ENCODE measurements at regions not wholly inside any gene's neighbourhood (a gene's known extent, or its start where the extent isn't known, plus 50 kb on each side); places are given as distances from the start of the nearest gene placed in this dataset.
"Not testable (repeated sequence)": the region's sequence is repeated elsewhere in the genome, so short reads cannot be mapped to it uniquely, and the experiment has no call there.

- Mint-ChIP-seq H3K27me3 (ENCODE audit: insufficient read depth) (no peaks in the 10 kb centered on the region), H3K27ac (no peak overlapping the region), H3K9me3 (peaks cover 8% of the 10 kb centered on the region), H3K4me1 (ENCODE audit: low read depth) (peaks cover 6% of the 10 kb centered on the region; the same call in 1 of the 2 replicates), H3K36me3 (ENCODE audit: low read depth) (0 out of 2 replicates have a peak, but pooled peaks cover 3% of the 10 kb centered on the region), H3K4me3 (no peak overlapping the region)
- DNase-seq, result no peak
- TF ChIP-seq, protein P1, sequence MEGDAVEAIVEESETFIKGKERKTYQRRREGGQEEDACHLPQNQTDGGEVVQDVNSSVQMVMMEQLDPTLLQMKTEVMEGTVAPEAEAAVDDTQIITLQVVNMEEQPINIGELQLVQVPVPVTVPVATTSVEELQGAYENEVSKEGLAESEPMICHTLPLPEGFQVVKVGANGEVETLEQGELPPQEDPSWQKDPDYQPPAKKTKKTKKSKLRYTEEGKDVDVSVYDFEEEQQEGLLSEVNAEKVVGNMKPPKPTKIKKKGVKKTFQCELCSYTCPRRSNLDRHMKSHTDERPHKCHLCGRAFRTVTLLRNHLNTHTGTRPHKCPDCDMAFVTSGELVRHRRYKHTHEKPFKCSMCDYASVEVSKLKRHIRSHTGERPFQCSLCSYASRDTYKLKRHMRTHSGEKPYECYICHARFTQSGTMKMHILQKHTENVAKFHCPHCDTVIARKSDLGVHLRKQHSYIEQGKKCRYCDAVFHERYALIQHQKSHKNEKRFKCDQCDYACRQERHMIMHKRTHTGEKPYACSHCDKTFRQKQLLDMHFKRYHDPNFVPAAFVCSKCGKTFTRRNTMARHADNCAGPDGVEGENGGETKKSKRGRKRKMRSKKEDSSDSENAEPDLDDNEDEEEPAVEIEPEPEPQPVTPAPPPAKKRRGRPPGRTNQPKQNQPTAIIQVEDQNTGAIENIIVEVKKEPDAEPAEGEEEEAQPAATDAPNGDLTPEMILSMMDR (IDR thresholded peaks at IDR 0.05), result no peak
Observed at GRCh38 chr4:134720030-134720429, 518.4 kb upstream of the PABPC4L start.

GRCh38 chr4:134708616-134709015 lies 507.0 kb upstream of the PABPC4L start:
- no peak for DNase-seq
- Mint-ChIP-seq H3K9me3 (peaks cover 10% of the 10 kb centered on the region; the same call in 1 of the 2 replicates), H3K27me3 (ENCODE audit: insufficient read depth) (no peaks in the 10 kb centered on the region), H3K4me3 (no peak overlapping the region), H3K27ac (no peak overlapping the region), H3K36me3 (ENCODE audit: low read depth) (no peaks in the 10 kb centered on the region; the same call in none of the 2 replicates), H3K4me1 (ENCODE audit: low read depth) (no peaks in the 10 kb centered on the region)
- TF ChIP-seq, protein P1 (IDR thresholded peaks at IDR 0.05), result no peak

DNA sequence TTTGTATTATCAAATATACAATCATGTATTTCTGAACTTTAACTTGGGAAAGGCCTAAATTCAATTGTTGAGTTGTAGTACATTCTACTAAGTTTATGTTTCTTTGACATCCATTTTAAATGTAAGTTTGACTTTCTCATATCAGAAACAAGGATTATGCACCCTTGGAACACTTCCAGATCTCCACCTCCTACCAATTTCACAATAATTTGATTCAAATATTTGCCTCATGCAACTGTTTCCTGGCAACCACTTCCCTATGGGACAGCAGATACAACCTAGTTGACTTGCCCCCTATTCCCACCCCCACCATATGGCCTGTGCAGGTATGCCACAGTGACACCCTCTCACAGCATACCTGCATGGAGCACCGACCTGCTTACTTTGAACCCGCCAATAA lies 506.4 kb upstream of the PABPC4L start:
- DNase-seq, result no peak
- Mint-ChIP-seq H3K27ac (no peak overlapping the region), H3K4me1 (ENCODE audit: low read depth) (no peaks in the 10 kb centered on the region), H3K27me3 (ENCODE audit: insufficient read depth) (no peaks in the 10 kb centered on the region), H3K4me3 (no peak overlapping the region), H3K36me3 (ENCODE audit: low read depth) (no peaks in the 10 kb centered on the region; the same call in 1 of the 2 replicates), H3K9me3 (peaks cover 7% of the 10 kb centered on the region; the same call in 1 of the 2 replicates)
- TF ChIP-seq, protein P1 (IDR thresholded peaks at IDR 0.05), result no peak

DNA sequence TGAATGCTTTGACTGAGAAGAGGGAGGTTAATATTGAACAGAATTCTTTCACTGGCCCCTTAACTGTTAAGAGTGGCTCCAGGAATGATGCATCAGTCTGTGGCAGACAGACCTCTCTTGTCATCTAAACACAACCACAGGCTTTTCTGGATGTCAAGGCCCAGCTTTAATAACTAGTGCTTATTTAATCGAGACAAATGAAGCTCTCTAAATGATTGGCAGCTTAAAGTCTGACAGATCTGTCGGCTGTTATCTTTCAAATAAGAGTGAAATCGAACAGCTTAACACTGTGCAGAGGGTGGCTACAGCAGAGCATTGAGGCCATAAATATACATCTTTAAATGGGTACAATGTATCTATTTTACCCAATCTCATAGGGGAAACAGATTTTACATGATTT lies 500.8 kb upstream of the PABPC4L start:
- H3K9me3 Mint-ChIP-seq, result peaks cover 16% of the 10 kb centered on the region
- TF ChIP-seq, protein P1 (IDR thresholded peaks at IDR 0.05), result no peak
- DNase-seq, result no peak
- no peaks in the 10 kb centered on the region for H3K27me3 Mint-ChIP-seq (ENCODE audit: insufficient read depth)
- H3K4me1 Mint-ChIP-seq (ENCODE audit: low read depth), result peaks cover under 1% of the 10 kb centered on the region; the same call in 1 of the 2 replicates
- H3K27ac Mint-ChIP-seq, result no peak overlapping the region
- H3K36me3 Mint-ChIP-seq (ENCODE audit: low read depth), result peaks cover 14% of the 10 kb centered on the region
- H3K4me3 Mint-ChIP-seq, result no peak overlapping the region

GRCh38 chr4:134700251-134700650 lies 498.7 kb upstream of the PABPC4L start:
- no peak for DNase-seq
- Mint-ChIP-seq H3K4me1 (ENCODE audit: low read depth) (peaks cover 11% of the 10 kb centered on the region; the same call in 1 of the 2 replicates), H3K36me3 (ENCODE audit: low read depth) (peaks cover 14% of the 10 kb centered on the region; the same call in 1 of the 2 replicates), H3K27me3 (ENCODE audit: insufficient read depth) (no peaks in the 10 kb centered on the region), H3K4me3 (no peak overlapping the region), H3K9me3 (peaks cover 16% of the 10 kb centered on the region), H3K27ac (no peak overlapping the region)
- TF ChIP-seq, protein P1 (IDR thresholded peaks at IDR 0.05), result no peak

- not testable (repeated sequence) for DNase-seq; H3K4me3 Mint-ChIP-seq; H3K27me3 Mint-ChIP-seq (ENCODE audit: insufficient read depth); H3K27ac Mint-ChIP-seq
- Mint-ChIP-seq H3K36me3 (ENCODE audit: low read depth) (peaks cover 14% of the 10 kb centered on the region; the same call in 1 of the 2 replicates), H3K4me1 (ENCODE audit: low read depth) (peaks cover 18% of the 10 kb centered on the region; the same call in 1 of the 2 replicates), H3K9me3 (peaks cover 16% of the 10 kb centered on the region)
Observed at GRCh38 chr4:134698831-134699230, 497.2 kb upstream of the PABPC4L start.
